CD4-positive, alpha-beta T cell (primary cell): ENCODE measurements at regions not wholly inside any gene's neighbourhood (a gene's known extent, or its start where the extent isn't known, plus 50 kb on each side); places are given as distances from the start of the nearest gene placed in this dataset.

ENCODE experiments used
- ATAC-seq: fragments of 200-7000 bp; cut with Tn5 transposase; one replicate; pipeline ENCODE4 v1.10.0; 2022; ENCODE audit warnings: mild to moderate bottlenecking; ENCODE audit not compliant: poor library complexity
- CTCF ChIA-PET: fragments of 350-600 bp; sonication (Branson Sonifier 250); formaldehyde crosslinking; loops from one replicate; lab custom pipeline; 2021; ENCODE audit warnings: antibody characterized with exemption, inconsistent platforms; lab: Charles Lee
- POLR2A ChIA-PET: fragments of 350-600 bp; sonication (Branson Sonifier 250); formaldehyde crosslinking; loops from one replicate; lab custom pipeline; 2021; ENCODE audit warnings: antibody characterized with exemption, inconsistent platforms; lab: Charles Lee
- DNase-seq, 14 experiments: peaks; one replicate each; pipeline ENCODE4 v3.0.0-alpha.2; 2013 to 2020; ENCODE audit warnings: mixed read lengths in 2 of 14
- H3K27ac ChIP-seq, 2 donors: one replicate each; pipeline versions ENCODE4 v1.5.1 to v1.7.0; 2013; ENCODE audit warnings: low read length in 2 of 2, low read depth in 1 of 2, mild to moderate bottlenecking in 1 of 2
- H3K27me3 ChIP-seq, 2 experiments: 1 replicate in 1 of 2; 2 replicates in 1 of 2; pipeline versions ENCODE4 v1.6.1 to v1.7.0; 2013; ENCODE audit warnings: low read length in 2 of 2, control low read depth in 1 of 2, mild to moderate bottlenecking in 1 of 2, moderate library complexity in 1 of 2; ENCODE audit not compliant: insufficient read depth in 2 of 2, control insufficient read depth in 1 of 2
- H3K36me3 ChIP-seq: one replicate; pipeline ENCODE4 v1.6.1; 2013; ENCODE audit warnings: low read length, control low read depth; ENCODE audit not compliant: insufficient read depth
- H3K4me1 ChIP-seq: one replicate; pipeline ENCODE4 v1.6.1; 2013; ENCODE audit warnings: low read length, control low read depth; ENCODE audit not compliant: insufficient read depth
- H3K4me3 ChIP-seq: one replicate; pipeline ENCODE4 v1.5.1; 2013; ENCODE audit warnings: mild to moderate bottlenecking, low read length, moderate library complexity
- H3K9me3 ChIP-seq, 2 experiments: 1 replicate in 1 of 2; 2 replicates in 1 of 2; pipeline versions ENCODE4 v1.6.1 to v1.7.0; 2013; ENCODE audit warnings: low read length in 2 of 2, mild to moderate bottlenecking in 2 of 2, control low read depth in 1 of 2, moderate library complexity in 1 of 2; ENCODE audit not compliant: control insufficient read depth in 1 of 2, insufficient read depth in 1 of 2
- H3K27ac Mint-ChIP-seq: one replicate; pipeline ENCODE4 v1.8.0; 2020; ENCODE audit warnings: mixed read lengths
- H3K27me3 Mint-ChIP-seq: one replicate; pipeline ENCODE4 v1.8.0; 2021; ENCODE audit warnings: mixed read lengths
- H3K36me3 Mint-ChIP-seq: one replicate; pipeline ENCODE4 v1.8.0; 2021; ENCODE audit warnings: low read depth, mixed read lengths
- H3K4me1 Mint-ChIP-seq: one replicate; pipeline ENCODE4 v1.8.0; 2021; ENCODE audit warnings: low read depth, mixed read lengths
- H3K4me3 Mint-ChIP-seq: one replicate; pipeline ENCODE4 v1.8.0; 2020; ENCODE audit warnings: mild to moderate bottlenecking, mixed read lengths
- H3K9me3 Mint-ChIP-seq: one replicate; pipeline ENCODE4 v1.8.0; 2020; ENCODE audit warnings: mixed read lengths
- CTCF ChIP-seq: fragments of 200-600 bp; IDR thresholded peaks from one replicate; pipeline ENCODE4 v1.8.0; 2022; ENCODE audit warnings: antibody characterized with exemption, mild to moderate bottlenecking
- intact Hi-C, 2 experiments: fragments of 100-400 bp; cut with DNase I in 1 of 2; cut with micrococcal nuclease in 1 of 2; formaldehyde crosslinking; loops; one replicate each; pipeline versions ENCODE4 v1.15.1 to v1.9.0; 2023 to 2025; cut with DNase I, micrococcal nuclease

DNA sequence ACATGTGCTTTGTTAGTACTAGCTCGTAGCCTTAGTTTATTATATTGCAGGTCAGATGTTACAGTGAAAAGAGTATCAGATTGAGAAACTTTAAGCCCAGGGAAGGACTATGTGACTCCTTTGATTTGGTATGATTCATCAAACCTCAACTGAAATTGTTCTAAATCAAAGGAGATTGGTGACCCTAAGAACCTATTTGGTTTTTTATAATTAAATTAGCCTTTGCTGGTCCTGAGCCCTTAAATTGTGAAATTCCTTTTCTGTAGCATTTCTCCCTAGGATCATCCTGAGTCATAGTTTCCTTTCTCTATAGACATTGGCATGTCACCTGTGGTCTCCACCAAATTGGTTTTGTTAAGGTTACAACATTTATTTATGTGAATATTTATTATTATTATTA lies 89.7 kb downstream of the POLR1F start:
- intact Hi-C loops, result no loop called here

DNA sequence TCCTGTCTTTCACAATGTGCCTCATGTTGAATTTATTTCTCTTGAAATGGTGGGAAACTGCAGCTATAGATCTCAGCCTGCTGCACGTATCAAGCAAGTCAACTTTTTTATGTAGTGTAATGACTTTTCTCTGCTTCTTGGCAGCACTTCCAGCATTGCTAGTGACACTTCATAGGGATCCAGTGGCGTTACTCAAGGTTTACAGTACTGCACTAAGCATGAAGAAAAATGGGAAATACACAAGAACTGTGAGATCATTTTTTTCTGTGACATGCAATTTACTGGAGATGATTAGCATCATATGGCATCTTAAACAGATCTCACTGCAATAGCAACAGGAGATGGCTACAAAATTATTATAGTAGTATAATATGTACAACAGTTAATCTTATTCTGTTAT lies 90.9 kb downstream of the POLR1F start:
- TF ChIP-seq CTCF, result no peak
- H3K4me3 Mint-ChIP-seq, result no peak overlapping the region
- ATAC-seq (no peak), DNase-seq (no peak)
- H3K9me3 Mint-ChIP-seq, result no peaks in the 10 kb centered on the region
- no peaks in the 10 kb centered on the region for H3K27me3 Mint-ChIP-seq
- intact Hi-C loops, result no loop called here
- Histone ChIP-seq H3K4me1 (no peaks in the 10 kb centered on the region), H3K4me3 (no peak overlapping the region), H3K36me3 (no peaks in the 10 kb centered on the region), H3K9me3 (no peaks in the 10 kb centered on the region), H3K27ac (no peak overlapping the region), H3K27me3 (no peaks in the 10 kb centered on the region)
- POLR2A ChIA-PET, result no interaction called here
- CTCF ChIA-PET, result no interaction called here
- no peaks in the 10 kb centered on the region for H3K4me1 Mint-ChIP-seq
- H3K36me3 Mint-ChIP-seq, result no peaks in the 10 kb centered on the region
- H3K27ac Mint-ChIP-seq, result no peak overlapping the region

More for the DNA sequence above, 89.7 kb downstream of the POLR1F start:
- DNase-seq, result no peak
- Histone ChIP-seq H3K27me3 (no peaks in the 10 kb centered on the region), H3K9me3 (no peaks in the 10 kb centered on the region), H3K4me1 (no peaks in the 10 kb centered on the region), H3K27ac (no peak overlapping the region), H3K36me3 (no peaks in the 10 kb centered on the region), H3K4me3 (no peak overlapping the region)
- Mint-ChIP-seq H3K4me3 (no peak overlapping the region), H3K27ac (no peak overlapping the region), H3K27me3 (no peaks in the 10 kb centered on the region), H3K4me1 (no peaks in the 10 kb centered on the region), H3K36me3 (no peaks in the 10 kb centered on the region), H3K9me3 (no peaks in the 10 kb centered on the region)
- no peak for ATAC-seq
- ChIA-PET CTCF (no interaction called here), POLR2A (no interaction called here)
- no peak for TF ChIP-seq CTCF

DNA sequence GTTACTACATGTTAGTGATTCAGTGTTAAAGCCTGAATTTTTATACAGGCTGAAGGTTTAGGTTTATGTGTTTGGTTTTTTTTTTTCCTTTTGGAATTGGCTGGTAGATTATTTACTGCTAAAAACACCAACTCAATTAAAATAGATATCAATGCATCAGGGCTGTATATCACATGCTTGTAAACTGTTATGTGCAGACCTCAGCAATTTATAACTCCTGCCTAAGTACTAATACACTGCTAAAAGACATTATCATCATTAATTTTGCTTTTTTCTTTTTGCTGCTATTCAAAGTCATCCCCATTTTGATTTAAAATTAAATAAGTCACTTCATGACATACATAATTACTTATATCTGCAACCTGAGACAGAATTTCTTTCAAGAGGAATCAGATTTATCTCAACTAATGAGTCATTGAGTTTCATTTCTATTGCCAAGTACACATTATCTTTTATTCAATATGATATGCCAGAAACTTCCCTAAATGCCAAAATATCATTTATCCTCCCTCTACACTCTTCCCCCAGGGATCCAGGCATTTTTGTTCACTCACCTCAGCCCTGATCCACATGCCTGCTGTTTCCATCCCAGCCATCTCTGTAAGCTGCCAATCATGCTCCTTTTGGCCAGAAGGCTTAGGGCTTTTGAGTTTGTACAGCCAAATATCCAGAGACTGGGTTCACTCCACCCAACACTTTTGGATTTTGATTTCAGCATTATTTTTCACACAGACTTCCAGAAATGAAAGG lies 98.5 kb downstream of the POLR1F start:
- no peak overlapping the region for H3K4me3 Mint-ChIP-seq
- H3K4me1 Mint-ChIP-seq, result no peaks in the 10 kb centered on the region
- no peaks in the 10 kb centered on the region for H3K36me3 ChIP-seq
- H3K4me3 ChIP-seq, result no peak overlapping the region
- H3K27ac Mint-ChIP-seq, result no peak overlapping the region
- no peak overlapping the region for H3K27ac ChIP-seq
- H3K27me3 ChIP-seq, result no peaks in the 10 kb centered on the region
- H3K4me1 ChIP-seq, result no peaks in the 10 kb centered on the region
- no peaks in the 10 kb centered on the region for H3K36me3 Mint-ChIP-seq
- POLR2A ChIA-PET, result no interaction called here
- intact Hi-C loops, result no loop called here
- TF ChIP-seq CTCF, result no peak
- no peaks in the 10 kb centered on the region for H3K27me3 Mint-ChIP-seq
- DNase-seq (no peak), ATAC-seq (no peak)
- peaks cover 4% of the 10 kb centered on the region for H3K9me3 Mint-ChIP-seq
- peaks cover 0 to 3% of the 10 kb centered on the region in 2 experiments for H3K9me3 ChIP-seq
- CTCF ChIA-PET, result no interaction called here
